Neural cell (in vitro differentiated cells): ENCODE measurements at regions not wholly inside any gene's neighbourhood (a gene's known extent, or its start where the extent isn't known, plus 50 kb on each side); places are given as distances from the start of the nearest gene placed in this dataset.

Source experiments
- H2AFZ ChIP-seq: fragments of 200-600, 300-800 bp; sonication (generic), shearing (Covaris generic); 2 replicates; pipeline ENCODE4 v1.6.0; 2014; ENCODE audit warnings: low read depth, mild to moderate bottlenecking, antibody characterized with exemption, low read length, moderate library complexity
- H3F3A ChIP-seq: fragments of 200-600 bp; shearing (Covaris generic); 2 replicates; pipeline ENCODE4 v1.6.1; 2016; ENCODE audit warnings: mild to moderate bottlenecking, moderate library complexity, mixed read lengths, antibody characterized with exemption, low read length; ENCODE audit not compliant: insufficient read depth, poor library complexity, severe bottlenecking
- H3K27ac ChIP-seq: fragments of 200-600, 300-800 bp; sonication (generic), shearing (Covaris generic); 2 replicates; pipeline ENCODE4 v1.5.1; 2014; ENCODE audit warnings: mild to moderate bottlenecking, low read length, moderate library complexity
- H3K27me3 ChIP-seq: fragments of 300-800, 200-600 bp; sonication (generic), shearing (Covaris generic); 2 replicates; pipeline ENCODE4 v1.6.0; 2014; ENCODE audit warnings: mild to moderate bottlenecking, low read depth, low read length, moderate library complexity; ENCODE audit not compliant: insufficient read depth
- H3K36me3 ChIP-seq: fragments of 300-800, 200-600 bp; sonication (generic), shearing (Covaris generic); 2 replicates; pipeline ENCODE4 v1.5.1; 2014; ENCODE audit warnings: mild to moderate bottlenecking, antibody characterized with exemption, low read length, moderate library complexity; ENCODE audit not compliant: insufficient read depth
- H3K4me2 ChIP-seq: fragments of 300-800, 200-600 bp; sonication (generic), shearing (Covaris generic); 2 replicates; pipeline ENCODE4 v1.6.0; 2014; ENCODE audit warnings: mild to moderate bottlenecking, low read length
- H3K4me3 ChIP-seq: fragments of 300-800, 200-600 bp; sonication (generic), shearing (Covaris generic); 2 replicates; pipeline ENCODE4 v1.5.1; 2014; ENCODE audit warnings: mild to moderate bottlenecking, low read length, moderate library complexity
- H3K79me2 ChIP-seq: fragments of 200-600 bp; shearing (Covaris generic); replicated peaks from 2 replicates; pipeline ENCODE4 v1.6.0; 2014; ENCODE audit warnings: mild to moderate bottlenecking, low read length, moderate library complexity; ENCODE audit not compliant: insufficient read depth
- H3K9ac ChIP-seq: fragments of 300-800, 200-600 bp; sonication (generic), shearing (Covaris generic); 2 replicates; pipeline ENCODE4 v1.6.1; 2016; ENCODE audit warnings: mild to moderate bottlenecking, low read length, mixed read lengths
- H3K9me2 ChIP-seq: fragments of 200-600 bp; shearing (Covaris generic); 2 replicates; pipeline ENCODE4 v1.6.1; 2016; ENCODE audit warnings: mild to moderate bottlenecking, low read length, mixed read lengths; ENCODE audit not compliant: insufficient read depth
- H3K9me3 ChIP-seq: fragments of 200-600, 300-800 bp; sonication (generic), shearing (Covaris generic); 2 replicates; pipeline ENCODE4 v1.6.1; 2016; ENCODE audit warnings: mild to moderate bottlenecking, mixed run types, low read length, moderate library complexity, mixed read lengths
- H4K20me1 ChIP-seq: fragments of 200-600 bp; shearing (Covaris generic); 2 replicates; pipeline ENCODE4 v1.6.1; 2016; ENCODE audit warnings: mild to moderate bottlenecking, mixed run types; ENCODE audit not compliant: insufficient read depth
- CTCF ChIP-seq: fragments of 450-650 bp; IDR thresholded peaks from 2 replicates; pipeline ENCODE4 v1.5.1; 2014; ENCODE audit warnings: antibody characterized with exemption, mild to moderate bottlenecking, moderate library complexity; ENCODE audit not compliant: poor library complexity, severe bottlenecking
- EP300 ChIP-seq: fragments of 450-650 bp; conservative IDR thresholded peaks from 2 replicates; pipeline ENCODE4 v1.6.1; 2014; ENCODE audit warnings: antibody characterized with exemption, mild to moderate bottlenecking, moderate library complexity; ENCODE audit not compliant: poor library complexity, severe bottlenecking
- EZH2 ChIP-seq: fragments of 200-600, 300-800 bp; shearing (Covaris generic), sonication (generic); IDR thresholded peaks from 2 replicates; pipeline ENCODE4 v1.6.1; 2014; ENCODE audit warnings: antibody characterized with exemption, low read length, borderline replicate concordance, mild to moderate bottlenecking; ENCODE audit not compliant: insufficient read depth, poor library complexity, severe bottlenecking
- MXI1 ChIP-seq: fragments of 450-650 bp; conservative IDR thresholded peaks from 2 replicates; pipeline ENCODE4 v1.6.1; 2014; ENCODE audit warnings: antibody characterized with exemption, mild to moderate bottlenecking; ENCODE audit not compliant: poor library complexity, severe bottlenecking
- POLR2AphosphoS5 ChIP-seq: IDR thresholded peaks from 2 replicates; pipeline ENCODE4 v1.6.1; 2012
- RAD21 ChIP-seq: fragments of 450-650 bp; conservative IDR thresholded peaks from 2 replicates; pipeline ENCODE4 v1.6.1; 2014; ENCODE audit warnings: antibody characterized with exemption, mild to moderate bottlenecking, moderate library complexity
- SMC3 ChIP-seq: fragments of 450-650 bp; conservative IDR thresholded peaks from 2 replicates; pipeline ENCODE4 v1.6.1; 2014; ENCODE audit warnings: antibody characterized with exemption, mild to moderate bottlenecking, moderate library complexity; ENCODE audit not compliant: poor library complexity
- TAF1 ChIP-seq: IDR thresholded peaks from 2 replicates; pipeline ENCODE4 v1.6.1; 2012; ENCODE audit warnings: low read depth
- TF ChIP-seq, protein P1 (sequence below): IDR thresholded peaks from 2 replicates; pipeline ENCODE4 v1.6.1; 2012; ENCODE audit warnings: borderline replicate concordance

GRCh38 chrX:42967681-42968300, 189.8 kb upstream of the PPP1R2C start:
- Histone ChIP-seq H3K9me3 (no peaks in the 10 kb centered on the region), H4K20me1 (no peaks in the 10 kb centered on the region), H2AFZ (no peak overlapping the region), H3K27me3 (no peaks in the 10 kb centered on the region), H3K4me2 (no peak overlapping the region), H3K4me3 (no peak overlapping the region), H3K9me2 (no peaks in the 10 kb centered on the region), H3K9ac (no peak overlapping the region), H3K36me3 (no peaks in the 10 kb centered on the region), H3K79me2 (no peaks in the 10 kb centered on the region), H3F3A (no peaks in the 10 kb centered on the region), H3K27ac (no peak overlapping the region)
- no peak for TF ChIP-seq SMC3
- TF ChIP-seq RAD21 = no peak
- TF ChIP-seq EZH2 = no peak
- no peak for TF ChIP-seq POLR2AphosphoS5
- TF ChIP-seq EP300 = no peak
- TF ChIP-seq CTCF = no peak
- TF ChIP-seq MXI1 = no peak
- TF ChIP-seq, protein P1, sequence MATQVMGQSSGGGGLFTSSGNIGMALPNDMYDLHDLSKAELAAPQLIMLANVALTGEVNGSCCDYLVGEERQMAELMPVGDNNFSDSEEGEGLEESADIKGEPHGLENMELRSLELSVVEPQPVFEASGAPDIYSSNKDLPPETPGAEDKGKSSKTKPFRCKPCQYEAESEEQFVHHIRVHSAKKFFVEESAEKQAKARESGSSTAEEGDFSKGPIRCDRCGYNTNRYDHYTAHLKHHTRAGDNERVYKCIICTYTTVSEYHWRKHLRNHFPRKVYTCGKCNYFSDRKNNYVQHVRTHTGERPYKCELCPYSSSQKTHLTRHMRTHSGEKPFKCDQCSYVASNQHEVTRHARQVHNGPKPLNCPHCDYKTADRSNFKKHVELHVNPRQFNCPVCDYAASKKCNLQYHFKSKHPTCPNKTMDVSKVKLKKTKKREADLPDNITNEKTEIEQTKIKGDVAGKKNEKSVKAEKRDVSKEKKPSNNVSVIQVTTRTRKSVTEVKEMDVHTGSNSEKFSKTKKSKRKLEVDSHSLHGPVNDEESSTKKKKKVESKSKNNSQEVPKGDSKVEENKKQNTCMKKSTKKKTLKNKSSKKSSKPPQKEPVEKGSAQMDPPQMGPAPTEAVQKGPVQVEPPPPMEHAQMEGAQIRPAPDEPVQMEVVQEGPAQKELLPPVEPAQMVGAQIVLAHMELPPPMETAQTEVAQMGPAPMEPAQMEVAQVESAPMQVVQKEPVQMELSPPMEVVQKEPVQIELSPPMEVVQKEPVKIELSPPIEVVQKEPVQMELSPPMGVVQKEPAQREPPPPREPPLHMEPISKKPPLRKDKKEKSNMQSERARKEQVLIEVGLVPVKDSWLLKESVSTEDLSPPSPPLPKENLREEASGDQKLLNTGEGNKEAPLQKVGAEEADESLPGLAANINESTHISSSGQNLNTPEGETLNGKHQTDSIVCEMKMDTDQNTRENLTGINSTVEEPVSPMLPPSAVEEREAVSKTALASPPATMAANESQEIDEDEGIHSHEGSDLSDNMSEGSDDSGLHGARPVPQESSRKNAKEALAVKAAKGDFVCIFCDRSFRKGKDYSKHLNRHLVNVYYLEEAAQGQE = no peak
- TF ChIP-seq TAF1 = no peak

DNA sequence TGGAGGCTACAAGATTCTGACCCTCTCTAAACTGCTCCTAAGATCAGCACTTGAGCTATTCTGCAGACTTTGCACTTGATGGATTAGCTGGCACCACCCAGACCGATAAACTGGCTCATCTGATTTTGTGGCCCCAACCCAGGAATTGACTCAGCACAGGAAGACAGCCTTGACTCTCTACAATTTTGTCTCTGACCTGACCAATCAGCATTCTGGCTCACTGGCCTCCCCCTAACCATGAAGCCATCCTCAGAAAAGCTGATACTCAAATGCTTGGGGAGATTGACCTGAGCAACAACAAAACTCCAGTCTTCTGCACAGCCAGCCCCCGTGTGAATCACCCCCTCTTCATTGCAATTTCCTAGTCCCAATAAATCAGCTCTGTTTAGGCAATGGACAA, 195.4 kb upstream of the PPP1R2C start:
- H3K9me2 ChIP-seq = no peaks in the 10 kb centered on the region
- H3K36me3 ChIP-seq = no peaks in the 10 kb centered on the region
- H4K20me1 ChIP-seq = no peaks in the 10 kb centered on the region
- H2AFZ ChIP-seq = no peak overlapping the region
- no peaks in the 10 kb centered on the region for H3K79me2 ChIP-seq
- H3K4me2 ChIP-seq = no peak overlapping the region
- no peaks in the 10 kb centered on the region for H3K27me3 ChIP-seq
- TF ChIP-seq SMC3 = no peak
- no peak for TF ChIP-seq TAF1
- TF ChIP-seq CTCF = no peak
- TF ChIP-seq MXI1 = no peak
- no peak for TF ChIP-seq EZH2
- TF ChIP-seq, protein P1 = no peak
- TF ChIP-seq EP300 = no peak
- no peak for TF ChIP-seq RAD21
- TF ChIP-seq POLR2AphosphoS5 = no peak
- H3F3A ChIP-seq = no peaks in the 10 kb centered on the region
- H3K9ac ChIP-seq = no peak overlapping the region
- H3K9me3 ChIP-seq = no peaks in the 10 kb centered on the region
- H3K27ac ChIP-seq = no peak overlapping the region
- H3K4me3 ChIP-seq = no peak overlapping the region
